Endothelial cell of umbilical vein (primary cell): ENCODE measurements at regions not wholly inside any gene's neighbourhood (a gene's known extent, or its start where the extent isn't known, plus 50 kb on each side); places are given as distances from the start of the nearest gene placed in this dataset.

Source experiments
- BruUV-seq: library from RNA; stranded (reverse); fragments of 400-500 nt; replicated peaks from 2 replicates; lab custom pipeline; 2021; lab: Mats Ljungman, UMichigan
- CTCF ChIA-PET: fragments of 300-600, 350-600 bp; sonication (Branson Sonifier 250); formaldehyde crosslinking; loops from one replicate; lab custom pipeline; 2021; ENCODE audit warnings: antibody characterized with exemption, inconsistent platforms; lab: Charles Lee
- POLR2A ChIA-PET: fragments of 300-600, 350-600 bp; sonication (Branson Sonifier 250); formaldehyde crosslinking; loops from one replicate; lab custom pipeline; 2021; ENCODE audit warnings: antibody characterized with exemption, inconsistent platforms; lab: Charles Lee
- DNase-seq: peaks from one replicate; pipeline ENCODE4 v3.0.0-alpha.2; 2011; ENCODE audit warnings: low read depth, low spot score
- FAIRE-seq: peaks from 2 replicates; lab custom pipeline; 2011; peaks lifted over from hg19 to GRCh38; lab: Jason Lieb, UNC
- H2AFZ ChIP-seq: 2 replicates; pipeline ENCODE4 v1.6.0; 2012; ENCODE audit warnings: low read depth, low read length, control low read depth, inconsistent platforms
- H3K27ac ChIP-seq: 2 replicates; pipeline ENCODE4 v1.5.1; 2011; ENCODE audit warnings: low read depth, mild to moderate bottlenecking, control low read depth, low read length, moderate library complexity; ENCODE audit not compliant: insufficient read depth
- H3K27me3 ChIP-seq, 2 experiments: 2 replicates each; pipeline versions ENCODE4 v1.6.0 to v1.6.1; 2011; ENCODE audit warnings: low read length in 2 of 2, mixed read lengths in 1 of 2; ENCODE audit not compliant: control insufficient read depth in 2 of 2, insufficient read depth in 2 of 2
- H3K36me3 ChIP-seq, 2 experiments: 2 replicates in 1 of 2; 3 replicates in 1 of 2; pipeline ENCODE4 v1.5.1; 2011; ENCODE audit warnings: low read length in 2 of 2, mild to moderate bottlenecking in 1 of 2, moderate library complexity in 1 of 2; ENCODE audit not compliant: control insufficient read depth in 2 of 2, insufficient read depth in 2 of 2; ENCODE audit errors: extremely low read depth in 1 of 2
- H3K4me1 ChIP-seq: 3 replicates; pipeline ENCODE4 v1.5.1; 2011; ENCODE audit warnings: mild to moderate bottlenecking, low read length; ENCODE audit not compliant: control insufficient read depth, insufficient read depth; ENCODE audit errors: extremely low read depth
- H3K4me2 ChIP-seq: 2 replicates; pipeline ENCODE4 v1.6.1; 2011; ENCODE audit warnings: low read length, control low read depth, mixed read lengths; ENCODE audit not compliant: insufficient read depth
- H3K4me3 ChIP-seq, 3 experiments: fragments of 200-600 bp in 1 of 3; sonication (generic), shearing (Covaris generic) in 1 of 3; replicated peaks in 1 of 3; 2 replicates each; pipeline ENCODE4 v1.5.1; 2011 to 2016; ENCODE audit warnings: control low read depth in 3 of 3, low read length in 3 of 3, mild to moderate bottlenecking in 2 of 3, inconsistent platforms in 1 of 3, low read depth in 1 of 3, moderate library complexity in 1 of 3; ENCODE audit not compliant: insufficient read depth in 1 of 3
- H3K79me2 ChIP-seq: 2 replicates; pipeline ENCODE4 v1.6.0; 2012; ENCODE audit warnings: low read length, inconsistent platforms; ENCODE audit not compliant: control insufficient read depth, insufficient read depth
- H3K9ac ChIP-seq: replicated peaks from 2 replicates; pipeline ENCODE3; 2011; ENCODE audit warnings: low read length, control low read depth; ENCODE audit not compliant: insufficient read depth; ENCODE audit errors: extremely low read depth
- H3K9me1 ChIP-seq: replicated peaks from 3 replicates; pipeline ENCODE4 v1.6.0; 2011; ENCODE audit warnings: mild to moderate bottlenecking, low read length; ENCODE audit not compliant: control insufficient read depth, insufficient read depth; ENCODE audit errors: extremely low read depth
- H3K9me3 ChIP-seq: replicated peaks from 2 replicates; pipeline ENCODE4 v1.5.1; 2012; ENCODE audit warnings: low read length, inconsistent platforms; ENCODE audit not compliant: control insufficient read depth, insufficient read depth
- H4K20me1 ChIP-seq: replicated peaks from 2 replicates; pipeline ENCODE3; 2011; ENCODE audit warnings: mild to moderate bottlenecking, low read length; ENCODE audit not compliant: control insufficient read depth, insufficient read depth; ENCODE audit errors: extremely low read depth
- EZH2 ChIP-seq: IDR thresholded peaks from 2 replicates; pipeline ENCODE4 v1.6.1; 2012; ENCODE audit warnings: borderline replicate concordance, low read depth, mild to moderate bottlenecking, moderate library complexity, low read length, inconsistent platforms; ENCODE audit not compliant: severe bottlenecking
- FOS ChIP-seq: IDR thresholded peaks from 2 replicates; pipeline ENCODE4 v1.6.1; 2011; ENCODE audit warnings: mild to moderate bottlenecking, low read length, moderate library complexity, borderline replicate concordance; ENCODE audit not compliant: insufficient read depth
- GATA2 ChIP-seq: IDR thresholded peaks from 2 replicates; pipeline ENCODE4 v1.7.0; 2011; ENCODE audit warnings: low read depth, mild to moderate bottlenecking, moderate library complexity, mixed read lengths, low read length; ENCODE audit not compliant: insufficient read length, insufficient read depth
- JUN ChIP-seq: IDR thresholded peaks from 2 replicates; pipeline ENCODE4 v1.6.1; 2011; ENCODE audit warnings: borderline replicate concordance, low read depth; ENCODE audit not compliant: insufficient read length, insufficient read depth
- MYC ChIP-seq: IDR thresholded peaks from one replicate; pipeline ENCODE4 v1.6.1; 2011; ENCODE audit warnings: mild to moderate bottlenecking, low read depth, low read length
- POLR2A ChIP-seq: IDR thresholded peaks from 2 replicates; pipeline ENCODE4 v1.6.1; 2012; ENCODE audit warnings: low read depth, mild to moderate bottlenecking, control low read depth, low read length
- POLR2AphosphoS5 ChIP-seq: IDR thresholded peaks from 2 replicates; pipeline ENCODE4 v1.6.1; 2012; ENCODE audit warnings: low read depth, mild to moderate bottlenecking, control low read depth, low read length, moderate library complexity; ENCODE audit not compliant: insufficient read depth
- dilution Hi-C: fragments of 300-500 bp; cut with MboI; formaldehyde crosslinking; loops from one replicate; pipeline ENCODE4 v1.15.0; 2019; ENCODE audit warnings: low sequenced_read_pairs; ENCODE audit not compliant: extremely low pct_ligation_motif_present
- intact Hi-C: fragments of 100-400 bp; cut with micrococcal nuclease; formaldehyde crosslinking; loops from one replicate; pipeline ENCODE4 v1.10.0; 2022
- TF ChIP-seq, protein P1 (sequence below), 2 donors: IDR thresholded peaks; 1 replicate in 1 of 2; 2 replicates in 1 of 2; pipeline ENCODE4 v1.5.1; 2011; ENCODE audit warnings: low read length in 2 of 2, mild to moderate bottlenecking in 2 of 2, moderate library complexity in 2 of 2, control low read depth in 1 of 2, inconsistent platforms in 1 of 2, low read depth in 1 of 2; ENCODE audit not compliant: insufficient read depth in 1 of 2; ENCODE audit errors: extremely low read depth in 1 of 2
- TF ChIP-seq, protein P2 (sequence below): IDR thresholded peaks from 2 replicates; pipeline ENCODE4 v1.6.1; 2011; ENCODE audit not compliant: insufficient read depth, insufficient read length

DNA sequence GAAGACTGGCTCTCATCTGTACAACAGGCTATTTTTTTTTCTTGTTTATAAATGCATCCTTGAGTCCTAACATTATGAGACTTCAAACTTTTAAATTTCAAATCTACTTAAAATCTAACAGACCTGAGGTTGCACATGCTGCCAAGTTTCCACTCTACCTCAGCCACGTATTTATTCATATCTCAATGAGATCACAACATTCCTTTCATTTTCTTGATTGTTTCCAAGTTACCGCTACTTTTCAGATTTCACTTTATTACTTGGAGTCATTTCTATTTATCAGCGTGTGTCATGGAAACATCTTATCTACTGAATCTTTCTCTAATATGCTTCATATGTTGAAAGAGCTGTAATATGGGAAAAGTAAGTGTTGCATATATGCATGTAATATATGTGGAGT, 1257.5 kb upstream of the ATXN8OS start:
- H3K79me2 ChIP-seq = no peaks in the 10 kb centered on the region
- BruUV-seq = no TSS peak
- no peaks in the 10 kb centered on the region for H3K36me3 ChIP-seq
- FAIRE-seq = no peak
- no peaks in the 10 kb centered on the region for H3K9me1 ChIP-seq
- no peaks in the 10 kb centered on the region for H3K4me1 ChIP-seq
- ChIA-PET CTCF (no interaction called here), POLR2A (no interaction called here)
- H3K9ac ChIP-seq = no peak overlapping the region
- TF ChIP-seq MYC = no peak
- TF ChIP-seq POLR2AphosphoS5 = no peak
- no peak for TF ChIP-seq JUN
- TF ChIP-seq, protein P1, sequence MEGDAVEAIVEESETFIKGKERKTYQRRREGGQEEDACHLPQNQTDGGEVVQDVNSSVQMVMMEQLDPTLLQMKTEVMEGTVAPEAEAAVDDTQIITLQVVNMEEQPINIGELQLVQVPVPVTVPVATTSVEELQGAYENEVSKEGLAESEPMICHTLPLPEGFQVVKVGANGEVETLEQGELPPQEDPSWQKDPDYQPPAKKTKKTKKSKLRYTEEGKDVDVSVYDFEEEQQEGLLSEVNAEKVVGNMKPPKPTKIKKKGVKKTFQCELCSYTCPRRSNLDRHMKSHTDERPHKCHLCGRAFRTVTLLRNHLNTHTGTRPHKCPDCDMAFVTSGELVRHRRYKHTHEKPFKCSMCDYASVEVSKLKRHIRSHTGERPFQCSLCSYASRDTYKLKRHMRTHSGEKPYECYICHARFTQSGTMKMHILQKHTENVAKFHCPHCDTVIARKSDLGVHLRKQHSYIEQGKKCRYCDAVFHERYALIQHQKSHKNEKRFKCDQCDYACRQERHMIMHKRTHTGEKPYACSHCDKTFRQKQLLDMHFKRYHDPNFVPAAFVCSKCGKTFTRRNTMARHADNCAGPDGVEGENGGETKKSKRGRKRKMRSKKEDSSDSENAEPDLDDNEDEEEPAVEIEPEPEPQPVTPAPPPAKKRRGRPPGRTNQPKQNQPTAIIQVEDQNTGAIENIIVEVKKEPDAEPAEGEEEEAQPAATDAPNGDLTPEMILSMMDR (IDR thresholded peaks at IDR 0.05; ENCODE audit: extremely low read depth in 1 of 2, insufficient read depth in 1 of 2, low read depth in 1 of 2, low read length in 2 of 2) = no peak
- TF ChIP-seq EZH2 = no peak
- no peak for TF ChIP-seq GATA2
- no peak for TF ChIP-seq POLR2A
- TF ChIP-seq FOS = no peak
- TF ChIP-seq, protein P2, sequence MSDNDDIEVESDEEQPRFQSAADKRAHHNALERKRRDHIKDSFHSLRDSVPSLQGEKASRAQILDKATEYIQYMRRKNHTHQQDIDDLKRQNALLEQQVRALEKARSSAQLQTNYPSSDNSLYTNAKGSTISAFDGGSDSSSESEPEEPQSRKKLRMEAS = no peak
- no peaks in the 10 kb centered on the region for H3K9me3 ChIP-seq
- H2AFZ ChIP-seq = no peak overlapping the region
- no peak for DNase-seq
- H3K27ac ChIP-seq = no peak overlapping the region
- no peak overlapping the region for H3K4me2 ChIP-seq
- H3K4me3 ChIP-seq = no peak overlapping the region
- H4K20me1 ChIP-seq = no peaks in the 10 kb centered on the region
- H3K27me3 ChIP-seq = no peaks in the 10 kb centered on the region
- dilution Hi-C loops (no loop called here), intact Hi-C loops (no loop called here)
